Ishikawa (cell line): ENCODE measurements at regions not wholly inside any gene's neighbourhood (a gene's known extent, or its start where the extent isn't known, plus 50 kb on each side); places are given as distances from the start of the nearest gene placed in this dataset.

ENCODE experiments used
- TAF1 ChIP-seq: IDR thresholded peaks from 2 replicates; pipeline ENCODE4 v1.6.1; 2012; ENCODE audit warnings: low read depth, mild to moderate bottlenecking
- ZBTB7A ChIP-seq: IDR thresholded peaks from 2 replicates; pipeline ENCODE4 v1.6.1; 2012; ENCODE audit warnings: low read depth

- TF ChIP-seq TAF1 (no peak), ZBTB7A (no peak)
Observed at GRCh38 chr14:85010186-85010585, 519.8 kb upstream of the FLRT2 start.
